ENCODE measurements at regions not wholly inside any gene's neighbourhood (a gene's known extent, or its start where the extent isn't known, plus 50 kb on each side); places are given as distances from the start of the nearest gene placed in this dataset.

DNA sequence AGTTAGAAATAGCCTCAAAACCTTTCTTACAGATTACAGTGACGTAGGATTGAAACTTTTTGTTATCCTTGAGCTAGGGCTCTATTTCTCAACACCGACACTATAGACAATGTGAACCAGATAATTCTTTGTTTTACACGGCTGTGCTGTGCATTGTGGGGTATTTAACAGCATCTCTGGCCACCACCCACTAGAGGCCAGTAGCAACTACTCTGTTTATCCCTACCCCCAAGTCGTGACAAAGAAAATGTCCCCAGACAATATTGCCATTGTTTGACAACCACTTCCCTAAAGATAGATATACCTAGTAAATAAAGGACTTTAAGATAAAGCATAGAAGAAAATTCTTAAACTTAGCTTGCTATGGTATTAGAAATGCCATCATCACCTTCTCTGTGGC lies 359.6 kb downstream of the ARL4A start:
- TF ChIP-seq, protein P1, sequence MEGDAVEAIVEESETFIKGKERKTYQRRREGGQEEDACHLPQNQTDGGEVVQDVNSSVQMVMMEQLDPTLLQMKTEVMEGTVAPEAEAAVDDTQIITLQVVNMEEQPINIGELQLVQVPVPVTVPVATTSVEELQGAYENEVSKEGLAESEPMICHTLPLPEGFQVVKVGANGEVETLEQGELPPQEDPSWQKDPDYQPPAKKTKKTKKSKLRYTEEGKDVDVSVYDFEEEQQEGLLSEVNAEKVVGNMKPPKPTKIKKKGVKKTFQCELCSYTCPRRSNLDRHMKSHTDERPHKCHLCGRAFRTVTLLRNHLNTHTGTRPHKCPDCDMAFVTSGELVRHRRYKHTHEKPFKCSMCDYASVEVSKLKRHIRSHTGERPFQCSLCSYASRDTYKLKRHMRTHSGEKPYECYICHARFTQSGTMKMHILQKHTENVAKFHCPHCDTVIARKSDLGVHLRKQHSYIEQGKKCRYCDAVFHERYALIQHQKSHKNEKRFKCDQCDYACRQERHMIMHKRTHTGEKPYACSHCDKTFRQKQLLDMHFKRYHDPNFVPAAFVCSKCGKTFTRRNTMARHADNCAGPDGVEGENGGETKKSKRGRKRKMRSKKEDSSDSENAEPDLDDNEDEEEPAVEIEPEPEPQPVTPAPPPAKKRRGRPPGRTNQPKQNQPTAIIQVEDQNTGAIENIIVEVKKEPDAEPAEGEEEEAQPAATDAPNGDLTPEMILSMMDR (IDR thresholded peaks at IDR 0.05; ENCODE audit: insufficient read depth, low read length, poor library complexity, severe bottlenecking): no peak
- TF ChIP-seq EZH2phosphoT487 (conservative IDR thresholded peaks at IDR 0.05; ENCODE audit: low read length): no peak

All from SU-DHL-6 (cell line).